ENCODE measurements at regions not wholly inside any gene's neighbourhood (a gene's known extent, or its start where the extent isn't known, plus 50 kb on each side); places are given as distances from the start of the nearest gene placed in this dataset.

GRCh38 chr7:91656541-91657482 lies 223.7 kb downstream of the MTERF1 start:
- TF ChIP-seq POLR2A (IDR thresholded peaks at IDR 0.05) (no peak), POLR2AphosphoS5 (IDR thresholded peaks at IDR 0.05) (peak in 1 of 3 donors; percentile 19), CTCF (IDR thresholded peaks at IDR 0.05) (no peak)
